ENCODE measurements at regions not wholly inside any gene's neighbourhood (a gene's known extent, or its start where the extent isn't known, plus 50 kb on each side); places are given as distances from the start of the nearest gene placed in this dataset.

DNA sequence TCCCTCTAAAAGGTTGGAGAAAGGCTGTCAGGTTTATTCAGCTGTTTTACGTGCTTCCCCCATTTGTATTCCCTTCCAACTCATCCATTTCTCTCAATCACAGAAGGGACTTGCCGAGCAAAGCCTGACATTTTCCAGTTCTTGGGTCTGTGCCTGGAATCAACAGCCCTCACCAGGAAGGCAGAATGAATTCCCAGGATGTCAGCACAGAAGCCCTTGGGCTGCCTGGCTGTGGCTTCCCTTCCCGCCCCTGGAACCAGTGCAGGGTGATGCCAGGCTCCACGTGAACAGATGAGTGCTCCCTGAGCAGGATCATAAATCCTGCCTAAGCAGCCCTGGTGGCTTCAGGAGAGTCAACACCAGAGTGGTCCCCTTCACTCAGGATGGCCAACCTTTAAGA lies 86.1 kb upstream of the CD83 start:
- FAIRE-seq: no peak

DNA sequence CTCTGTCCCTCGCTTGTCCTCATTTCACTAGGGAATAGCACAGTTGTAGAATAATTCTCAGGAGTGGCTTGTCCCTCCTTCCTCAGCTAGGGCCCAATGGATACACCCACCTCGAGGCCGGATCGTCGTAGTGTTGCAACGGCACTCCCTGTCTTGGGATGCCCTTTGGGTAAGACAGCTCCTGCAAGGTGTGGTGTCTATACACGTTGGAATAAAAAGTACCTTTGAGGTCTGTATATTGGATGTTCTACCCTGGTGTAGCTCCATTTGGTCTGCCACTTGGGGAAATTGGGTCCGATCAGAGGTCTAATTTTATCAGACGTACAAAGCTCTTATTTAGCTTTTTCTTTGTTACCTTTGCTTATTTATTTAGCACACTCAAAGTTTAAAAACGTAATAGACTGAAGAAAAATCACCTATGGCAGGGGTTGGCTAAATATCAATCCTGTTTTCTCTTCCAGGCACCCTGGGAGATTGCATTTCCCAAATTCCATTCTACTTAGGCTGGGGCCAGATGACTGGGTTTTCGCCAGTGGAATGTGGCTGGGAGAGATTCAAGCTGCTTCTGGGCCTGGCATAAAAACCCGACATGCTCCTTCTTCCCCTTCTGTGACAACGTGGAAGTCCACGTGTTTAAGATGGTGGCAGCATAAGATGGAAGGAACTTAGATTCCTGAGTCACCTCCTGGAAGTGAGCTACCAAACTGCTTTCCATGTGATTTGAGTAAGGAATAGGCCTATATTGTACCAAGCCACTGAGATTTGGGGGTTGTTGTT lies 82.3 kb upstream of the CD83 start:
- peak; percentile 93 for FAIRE-seq

DNA sequence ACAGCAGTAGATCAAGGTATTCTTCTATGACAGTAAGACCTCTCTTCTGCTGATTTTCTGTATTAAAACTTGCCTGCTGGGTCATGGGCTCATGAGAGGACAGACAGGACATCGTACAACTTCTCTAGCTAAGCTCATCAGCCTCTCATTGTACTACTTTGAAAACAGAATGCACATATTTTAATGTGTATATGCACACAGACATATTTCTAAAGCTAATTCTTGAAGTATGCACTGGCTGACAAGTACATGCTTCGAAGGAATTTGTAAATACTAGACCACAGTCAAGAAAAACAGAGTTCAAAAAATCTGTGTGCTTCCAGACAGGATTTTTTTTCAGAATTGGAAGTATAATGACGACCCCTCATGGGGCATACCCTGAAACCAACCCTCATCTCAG lies 81.7 kb upstream of the CD83 start:
- FAIRE-seq: no peak

DNA sequence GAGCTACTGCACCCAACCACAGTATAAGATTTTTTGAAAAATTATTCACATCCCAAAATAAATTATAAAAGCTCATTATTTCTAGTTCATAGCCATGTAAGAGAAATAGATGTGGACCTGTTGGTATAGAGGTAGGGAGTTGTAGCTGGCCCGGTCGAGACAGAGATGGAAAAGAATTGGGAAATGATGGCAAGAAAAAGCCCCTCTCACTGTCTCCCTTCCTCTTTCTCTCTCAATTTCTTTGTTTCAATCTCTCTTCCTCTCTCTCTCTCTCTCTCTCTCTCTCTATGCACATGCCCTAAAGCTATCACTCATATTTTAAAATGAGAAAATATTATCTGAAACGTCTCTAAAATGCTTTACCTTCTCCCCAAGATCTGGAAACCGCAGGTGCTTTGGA lies 80.7 kb upstream of the CD83 start:
- no peak for FAIRE-seq

DNA sequence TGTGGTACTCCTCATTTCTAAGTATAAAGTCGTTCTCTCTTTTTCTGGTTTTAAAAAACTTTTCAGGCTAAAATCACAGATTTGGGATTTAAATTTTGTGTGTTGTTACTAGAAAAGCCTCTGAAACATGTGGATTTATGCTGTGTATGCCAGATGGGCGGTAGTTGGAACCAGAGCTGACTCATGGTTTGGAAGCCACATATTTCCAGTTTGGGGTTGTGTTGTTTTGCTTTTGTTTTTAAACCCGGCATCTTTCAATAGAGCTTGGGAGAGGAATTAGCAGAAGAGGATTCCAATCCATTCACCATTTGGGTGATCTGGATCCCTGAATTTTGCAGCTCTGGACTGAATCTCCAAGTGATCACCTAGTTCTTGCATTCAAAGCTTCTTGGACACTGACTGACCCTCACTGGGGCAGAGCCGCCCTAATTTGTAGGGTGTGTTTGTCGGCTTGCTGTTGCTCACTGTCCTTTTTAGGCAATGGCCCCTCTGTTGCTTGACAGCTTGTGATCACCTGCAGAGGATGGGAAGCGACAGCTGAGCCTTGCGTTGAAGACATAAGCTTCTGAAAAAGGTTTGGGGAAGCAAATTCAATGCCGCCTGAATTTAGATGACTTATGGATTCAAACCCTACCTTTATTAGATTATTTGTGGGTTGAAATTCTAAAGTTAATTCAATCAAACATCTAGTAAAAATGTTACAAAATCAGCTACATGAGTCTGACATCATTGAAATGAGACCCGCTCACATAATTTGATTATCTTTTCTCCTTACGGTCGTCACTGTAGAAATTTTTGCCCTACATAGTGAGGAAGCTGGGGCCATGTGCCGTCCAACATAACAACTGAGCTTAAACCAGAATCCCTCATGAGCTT lies 79.9 kb upstream of the CD83 start:
- FAIRE-seq: no peak

DNA sequence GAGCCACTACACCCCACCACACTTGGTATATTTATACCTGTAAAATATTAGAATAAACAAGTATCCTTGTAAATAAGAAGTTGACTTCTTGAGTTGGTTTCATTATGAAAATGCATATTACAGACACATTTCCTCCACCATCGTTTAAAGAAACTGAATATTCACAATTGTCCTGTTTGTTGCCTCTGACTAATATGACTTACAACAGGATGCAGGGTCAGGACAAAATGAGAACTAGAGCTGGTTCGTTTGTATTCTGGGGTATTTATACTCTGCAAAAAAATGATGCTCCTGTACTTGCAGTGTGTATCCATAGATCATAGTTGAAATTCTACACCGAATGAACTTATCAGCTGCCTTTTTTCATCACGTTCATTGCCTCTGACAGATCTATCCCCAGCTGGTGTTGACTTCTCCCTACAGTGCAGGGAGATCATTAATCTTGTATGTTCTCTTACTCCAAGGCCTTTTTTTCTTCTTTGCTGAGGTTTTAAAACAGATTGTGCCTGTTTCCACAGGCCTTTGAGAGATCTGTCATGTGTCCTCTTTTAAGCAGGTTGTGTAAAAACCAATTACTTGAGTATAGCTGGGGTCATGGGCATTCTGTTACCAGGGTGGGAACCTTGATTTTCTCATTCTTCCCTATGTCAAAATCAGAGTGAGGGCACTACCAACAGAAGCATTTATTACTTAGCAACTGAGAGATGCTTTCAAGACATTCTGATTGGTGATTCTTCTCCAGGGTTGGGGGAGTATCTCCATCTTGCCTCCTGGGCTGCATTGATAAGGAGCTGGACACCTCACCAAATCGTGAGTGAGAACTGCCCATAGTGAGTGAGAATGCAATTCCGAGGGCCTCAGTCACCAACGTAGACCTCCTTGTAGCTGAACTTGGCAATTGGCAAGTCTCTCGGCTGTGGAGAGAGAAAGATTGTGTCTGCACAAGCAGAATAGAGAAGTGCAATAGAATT lies 78.8 kb upstream of the CD83 start:
- FAIRE-seq: no peak

DNA sequence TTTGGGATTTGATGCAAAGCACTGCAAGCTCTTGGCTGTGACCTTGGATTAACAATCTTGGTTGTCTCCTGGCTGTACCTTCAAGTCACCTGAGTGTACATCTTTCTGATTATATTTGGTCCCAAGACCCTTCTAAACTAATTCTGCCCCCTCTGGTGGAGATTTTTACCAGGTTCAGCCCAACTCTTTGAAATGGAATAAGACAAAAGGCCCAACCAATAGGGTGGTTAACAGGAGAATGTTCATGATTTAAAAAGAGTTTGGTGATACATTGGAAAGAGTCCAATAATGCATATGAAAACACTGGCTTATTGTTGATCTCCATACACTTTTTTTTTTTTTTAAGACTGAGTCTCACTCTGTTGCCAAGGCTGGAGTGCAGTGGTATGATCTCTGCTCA lies 77.5 kb upstream of the CD83 start:
- FAIRE-seq: no peak

DNA sequence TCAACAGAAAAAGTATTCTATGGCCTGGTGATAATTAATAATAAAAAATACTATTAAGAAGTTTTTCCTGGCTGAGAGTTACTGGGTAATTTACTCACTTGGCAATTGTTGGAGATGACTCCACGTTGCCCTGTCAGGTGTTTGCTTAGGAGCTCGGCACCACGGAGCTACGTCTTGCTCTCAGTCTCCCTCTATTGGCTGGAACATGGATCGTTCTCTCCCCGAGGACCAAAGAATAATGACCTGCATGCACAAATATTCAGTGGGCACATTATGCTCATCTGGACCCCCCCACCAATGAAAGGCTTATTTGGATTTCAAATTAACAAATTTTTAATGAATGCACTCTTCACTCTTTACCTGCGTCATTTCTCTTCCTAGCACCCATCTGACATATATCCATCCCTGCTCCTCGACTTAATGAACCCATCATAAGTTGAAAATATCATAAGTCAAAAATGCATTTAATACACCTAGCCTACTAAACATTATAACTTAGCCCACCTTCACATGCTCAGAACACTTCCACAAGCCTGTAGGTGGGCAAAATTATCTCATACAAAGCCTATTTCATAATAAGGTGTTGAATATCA lies 71.0 kb upstream of the CD83 start:
- no peak for FAIRE-seq

DNA sequence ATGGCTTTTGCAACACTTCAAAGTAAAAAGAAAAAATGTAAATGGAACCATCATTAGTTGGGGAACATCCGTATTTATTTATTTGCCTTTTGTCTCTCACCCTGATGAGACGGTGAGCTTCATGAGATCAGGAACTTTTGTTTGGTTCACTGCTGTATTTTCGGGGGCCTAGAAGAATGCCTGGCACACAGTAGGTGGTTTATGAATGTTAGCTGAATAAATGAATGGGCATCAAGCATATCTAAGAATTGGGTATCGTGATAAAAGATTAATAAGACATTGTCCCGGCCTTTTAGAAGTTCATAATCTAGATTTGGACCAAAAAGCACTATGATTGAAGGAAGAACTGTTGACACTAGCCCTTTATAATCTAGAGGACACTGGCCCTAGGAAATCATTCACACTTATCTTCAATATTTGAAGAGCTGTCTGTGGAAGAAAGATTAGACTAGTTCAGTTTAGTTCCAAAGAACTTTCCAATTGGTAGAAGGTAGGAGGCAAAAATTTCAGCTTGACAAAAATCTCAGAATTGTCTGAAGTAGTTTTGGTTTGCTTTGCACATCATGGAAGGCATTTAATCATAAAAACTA lies 70.3 kb upstream of the CD83 start:
- no peak for FAIRE-seq

DNA sequence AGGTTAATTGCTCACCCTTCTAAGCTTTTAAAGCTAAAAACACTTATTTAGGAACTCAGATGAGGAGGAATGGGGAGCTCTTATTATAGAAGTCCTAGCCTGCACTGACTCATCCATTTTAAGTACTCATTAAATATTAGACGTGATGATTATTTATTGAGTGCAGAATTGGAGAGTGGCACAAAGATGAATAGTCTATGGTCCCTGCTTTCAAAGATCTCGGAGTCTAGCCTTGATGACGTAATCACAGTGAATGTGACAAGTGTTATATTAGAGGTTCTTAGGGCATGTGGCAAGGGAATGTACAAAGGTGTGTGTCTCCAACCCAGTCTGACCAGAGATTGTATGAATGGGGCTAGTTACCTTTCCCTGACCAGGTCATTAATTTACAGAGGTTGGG lies 68.7 kb upstream of the CD83 start:
- FAIRE-seq: no peak

DNA sequence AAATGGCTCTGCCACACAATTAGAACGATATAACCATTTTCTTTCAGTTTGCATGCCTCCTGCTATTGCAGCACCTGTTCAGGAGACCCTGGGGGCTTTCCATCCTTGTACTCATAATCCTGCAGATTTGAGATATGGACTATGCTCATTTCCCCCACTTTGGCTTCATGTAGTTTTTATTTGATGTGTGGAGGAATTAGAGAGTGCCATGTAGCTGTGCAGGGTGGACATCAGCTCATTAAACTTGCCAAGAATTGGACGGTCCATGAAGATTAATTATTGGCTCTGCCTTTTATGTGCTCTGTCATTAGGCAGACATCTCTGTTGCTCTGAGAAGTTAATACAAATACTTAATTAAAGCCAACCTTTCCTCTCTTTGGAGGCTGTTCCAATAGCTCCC lies 66.2 kb upstream of the CD83 start:
- FAIRE-seq: no peak

DNA sequence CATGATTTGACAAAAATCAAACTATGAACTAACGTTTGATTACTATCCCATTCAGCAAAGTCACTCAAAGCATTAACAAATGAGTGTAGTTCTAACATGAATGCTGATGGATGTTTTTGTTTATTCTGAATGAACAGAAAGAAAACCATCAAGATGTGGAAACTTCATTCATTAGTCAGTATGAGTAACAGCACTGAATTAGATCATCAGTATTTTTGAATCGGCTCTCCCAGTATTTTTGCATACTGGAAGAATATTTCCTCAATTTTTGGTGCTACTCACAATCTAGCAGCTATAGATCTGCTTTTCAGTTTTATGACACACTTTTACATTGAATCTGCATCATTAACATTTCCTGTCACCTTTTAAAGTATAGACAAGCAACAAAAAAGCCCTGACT lies 63.8 kb upstream of the CD83 start:
- FAIRE-seq: no peak

DNA sequence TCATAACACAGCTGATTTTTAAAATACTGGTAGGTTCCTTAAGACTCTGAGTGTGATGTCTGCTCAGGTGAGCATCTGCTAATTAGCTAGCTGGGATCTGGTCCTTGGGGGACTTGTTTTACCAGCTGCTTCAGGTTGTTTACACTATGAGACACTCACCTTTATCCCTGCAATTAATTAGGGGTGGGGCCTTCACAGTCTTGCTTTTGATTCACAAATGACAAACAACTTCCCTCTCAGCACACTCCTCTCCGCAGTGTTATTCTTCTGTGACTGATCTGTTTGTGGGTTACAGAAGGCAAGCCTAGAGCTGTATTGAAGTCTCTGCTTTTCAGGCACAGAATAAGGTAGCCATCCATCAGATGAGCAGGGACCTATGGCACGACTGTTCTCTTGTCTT lies 62.0 kb upstream of the CD83 start:
- FAIRE-seq: no peak

DNA sequence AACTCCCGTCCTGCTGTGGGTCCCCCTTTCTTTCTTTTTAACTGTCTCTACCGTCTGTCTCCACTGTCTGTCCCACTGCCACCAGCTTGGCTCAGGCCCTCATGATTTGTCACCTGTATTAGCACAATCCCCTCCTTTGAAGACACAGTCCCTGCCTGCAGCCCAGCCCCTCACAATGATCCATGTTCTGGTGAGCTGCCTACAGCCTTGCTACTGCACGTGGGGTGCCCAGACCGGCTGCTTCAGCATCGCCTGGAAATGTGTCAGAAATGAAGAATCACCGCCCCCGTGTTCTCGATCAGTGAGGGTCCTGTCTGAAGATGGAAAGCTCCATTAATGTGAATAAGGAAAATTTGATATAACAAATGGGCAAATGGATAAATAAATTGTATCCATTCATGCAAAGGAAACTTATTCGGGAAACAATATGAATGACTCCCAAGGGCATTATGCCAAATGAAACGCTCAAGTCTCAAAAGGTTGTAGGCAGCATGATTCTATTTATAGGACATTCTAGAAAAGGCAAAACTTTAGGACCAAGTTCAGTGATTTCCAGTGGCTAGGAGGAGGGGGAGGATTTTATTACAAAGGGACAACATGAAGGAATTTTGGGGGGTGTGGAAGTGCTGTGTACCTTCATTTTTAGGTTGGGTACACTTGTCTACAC lies 59.4 kb upstream of the CD83 start:
- FAIRE-seq: no peak

DNA sequence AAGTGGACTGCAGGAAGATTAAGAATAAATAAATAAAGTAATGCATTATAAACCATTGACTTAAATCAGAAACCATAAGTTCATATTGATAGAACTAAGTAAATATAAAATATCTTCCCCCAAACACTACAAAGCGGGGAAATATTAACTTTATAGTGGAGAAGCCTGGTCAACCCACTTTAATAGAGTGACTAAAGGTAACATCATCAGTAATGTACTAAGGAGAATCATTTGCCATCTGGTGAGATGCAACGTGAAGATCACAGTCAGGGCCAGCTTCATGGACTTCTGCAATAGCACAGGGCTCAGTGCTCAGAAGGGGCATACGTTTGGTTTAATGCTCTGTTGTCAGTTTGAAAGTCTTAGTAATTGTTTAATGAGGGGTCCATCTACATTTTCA lies 58.8 kb upstream of the CD83 start:
- FAIRE-seq: no peak

DNA sequence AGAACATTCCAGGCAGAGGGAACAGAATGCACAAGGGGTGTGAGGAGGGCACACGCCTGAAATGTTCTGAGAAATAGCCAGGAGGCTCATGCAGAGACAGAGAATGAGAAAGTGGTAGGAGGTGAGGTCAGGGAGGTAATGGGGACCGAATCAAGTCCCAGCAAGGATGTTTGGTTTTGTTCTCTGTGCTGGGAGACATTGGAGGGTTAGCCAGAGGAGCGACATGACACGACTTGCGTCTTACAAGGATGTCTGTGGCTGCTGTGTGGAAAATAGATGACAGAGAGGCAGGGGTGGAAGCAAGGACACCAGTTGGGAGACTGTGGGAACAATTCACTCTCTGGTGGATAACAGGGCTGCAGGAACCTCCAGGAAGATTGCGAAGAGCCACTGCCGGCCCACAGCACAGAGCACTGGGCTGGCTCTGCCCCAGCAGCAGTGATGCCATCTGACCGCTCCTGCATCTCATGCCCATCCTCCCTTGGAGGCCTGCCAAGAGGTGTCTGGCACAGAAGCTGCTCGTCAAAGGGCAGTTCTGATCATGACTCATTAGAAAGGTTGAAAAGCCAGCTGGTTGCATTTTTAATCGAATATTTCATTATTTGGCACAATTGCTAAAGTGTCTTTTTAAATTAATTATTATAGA lies 57.7 kb upstream of the CD83 start:
- FAIRE-seq: no peak

DNA sequence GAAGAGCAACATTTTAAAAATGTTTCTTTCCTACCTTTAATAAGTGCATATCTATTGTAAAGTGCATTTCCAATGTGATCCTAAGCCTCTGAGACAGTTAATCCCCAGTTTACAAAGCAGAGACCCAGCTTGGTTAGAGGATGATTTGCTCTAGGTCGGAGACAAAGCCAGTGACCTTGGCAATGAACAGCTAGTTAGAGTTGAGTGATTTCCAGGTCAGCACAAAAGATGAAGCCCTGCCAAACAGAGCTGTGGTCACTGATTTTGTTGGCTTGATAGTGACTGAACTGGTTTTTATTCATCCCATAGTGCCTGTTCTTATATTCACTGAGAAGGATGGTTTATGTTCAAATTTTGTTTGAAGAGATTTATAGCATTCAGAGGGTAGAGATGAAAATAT lies 56.6 kb upstream of the CD83 start:
- no peak for FAIRE-seq

DNA sequence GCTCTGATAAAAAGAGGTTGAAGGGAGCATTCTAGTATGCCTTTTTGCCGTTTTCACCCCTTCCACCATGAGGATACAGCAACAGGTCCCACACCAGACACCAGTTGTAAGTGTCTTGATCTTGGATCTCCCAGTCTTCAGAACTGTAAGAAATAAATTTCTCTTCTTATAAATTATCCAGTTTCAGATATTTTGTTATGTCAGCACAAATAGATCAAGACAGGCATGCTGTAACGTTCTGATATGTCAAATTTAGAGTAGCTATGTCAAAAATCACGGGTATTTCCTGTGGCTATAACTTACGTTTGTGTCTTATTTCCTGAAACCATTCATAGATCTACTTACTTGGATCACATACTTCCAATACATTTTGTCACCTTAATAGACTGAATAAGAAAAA lies 55.9 kb upstream of the CD83 start:
- FAIRE-seq: no peak

DNA sequence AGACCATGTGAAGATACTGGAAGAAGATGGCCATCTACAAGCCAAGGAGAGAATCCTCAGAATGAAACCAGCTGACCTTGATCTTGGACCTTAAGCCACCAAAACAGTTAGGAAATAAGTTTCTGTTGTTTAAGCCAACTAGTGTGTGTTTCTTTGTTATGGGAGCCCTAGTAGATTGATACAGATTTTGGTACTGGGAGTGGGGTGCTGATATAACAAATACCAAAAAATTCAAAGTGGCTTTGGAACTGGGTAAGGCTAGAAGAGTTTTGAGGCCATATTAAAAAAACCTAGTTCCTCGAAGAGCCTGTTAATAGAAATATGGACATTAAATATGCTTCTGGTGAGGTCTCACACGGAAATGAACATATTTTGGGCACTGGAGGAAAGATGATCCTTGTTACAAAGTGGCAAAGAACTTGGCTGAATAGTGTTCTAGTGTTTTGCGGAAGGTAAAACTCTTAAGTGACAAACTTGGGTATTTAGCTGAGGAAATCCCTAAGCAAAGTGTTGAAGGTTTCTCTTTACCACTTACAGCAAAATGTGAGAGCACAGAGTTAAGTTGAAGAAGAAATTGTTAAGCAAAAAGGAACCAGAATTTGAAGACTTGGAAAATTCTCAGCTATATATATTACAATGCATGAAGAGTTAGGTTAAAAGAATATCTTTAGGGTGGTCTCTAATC lies 55.1 kb upstream of the CD83 start:
- no peak for FAIRE-seq

DNA sequence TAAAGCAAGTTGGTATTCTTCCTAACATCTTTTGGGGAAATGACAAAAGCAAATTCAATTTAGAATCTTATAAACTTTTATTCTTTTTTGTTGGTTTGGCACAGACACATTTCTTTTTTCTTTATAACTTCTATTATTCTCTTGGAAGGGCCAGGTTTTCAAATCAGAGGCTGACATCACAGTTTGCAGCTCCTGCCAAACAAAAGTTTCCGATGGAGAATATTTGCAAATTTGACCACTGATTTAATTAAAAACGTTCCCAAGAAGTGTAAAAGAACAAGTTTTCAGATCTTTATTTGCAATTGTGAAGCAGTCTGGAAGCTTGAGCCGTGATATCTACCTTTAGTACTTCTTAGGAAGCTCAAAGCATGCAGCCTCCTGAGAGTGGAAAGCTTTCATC lies 53.8 kb upstream of the CD83 start:
- no peak for FAIRE-seq

DNA sequence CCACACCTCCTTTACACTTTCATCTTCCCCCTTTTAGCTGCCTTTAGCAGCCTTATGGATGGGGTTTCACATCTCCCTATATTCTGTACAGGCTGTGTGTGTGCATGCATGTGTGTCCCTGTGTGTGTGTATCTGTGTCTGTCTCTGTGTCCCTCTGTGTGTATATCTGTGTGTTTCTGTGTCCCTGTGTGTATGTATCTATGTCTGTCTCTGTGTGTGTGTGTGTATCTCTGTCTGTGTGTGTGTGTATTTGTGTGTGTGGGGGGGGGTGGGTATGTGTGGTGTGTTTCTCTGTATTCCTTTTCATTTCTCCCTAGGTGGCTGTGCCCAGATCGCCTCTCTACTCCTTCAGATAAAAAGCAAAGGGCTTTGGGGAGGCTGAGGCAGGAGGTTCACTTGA lies 52.2 kb upstream of the CD83 start:
- FAIRE-seq: no peak

Measured in G401.6 (cell line).